Lower leg skin (tissue), 3 donors: ENCODE measurements at regions not wholly inside any gene's neighbourhood (a gene's known extent, or its start where the extent isn't known, plus 50 kb on each side); places are given as distances from the start of the nearest gene placed in this dataset.

Experiments
- POLR2A ChIP-seq, 2 donors: fragments of 450-650 bp; IDR thresholded peaks; one replicate each; pipeline ENCODE4 v1.6.1; 2016 to 2017; ENCODE audit warnings: antibody characterized with exemption in 2 of 2, mild to moderate bottlenecking in 1 of 2, moderate library complexity in 1 of 2
- TF ChIP-seq, protein P1 (sequence below), 3 donors: fragments of 450-650 bp; IDR thresholded peaks; one replicate each; pipeline ENCODE4 v1.5.1; 2016; ENCODE audit warnings: antibody characterized with exemption in 3 of 3, mild to moderate bottlenecking in 3 of 3, moderate library complexity in 2 of 3

- no peak for TF ChIP-seq POLR2A (IDR thresholded peaks at IDR 0.05)
- TF ChIP-seq, protein P1, sequence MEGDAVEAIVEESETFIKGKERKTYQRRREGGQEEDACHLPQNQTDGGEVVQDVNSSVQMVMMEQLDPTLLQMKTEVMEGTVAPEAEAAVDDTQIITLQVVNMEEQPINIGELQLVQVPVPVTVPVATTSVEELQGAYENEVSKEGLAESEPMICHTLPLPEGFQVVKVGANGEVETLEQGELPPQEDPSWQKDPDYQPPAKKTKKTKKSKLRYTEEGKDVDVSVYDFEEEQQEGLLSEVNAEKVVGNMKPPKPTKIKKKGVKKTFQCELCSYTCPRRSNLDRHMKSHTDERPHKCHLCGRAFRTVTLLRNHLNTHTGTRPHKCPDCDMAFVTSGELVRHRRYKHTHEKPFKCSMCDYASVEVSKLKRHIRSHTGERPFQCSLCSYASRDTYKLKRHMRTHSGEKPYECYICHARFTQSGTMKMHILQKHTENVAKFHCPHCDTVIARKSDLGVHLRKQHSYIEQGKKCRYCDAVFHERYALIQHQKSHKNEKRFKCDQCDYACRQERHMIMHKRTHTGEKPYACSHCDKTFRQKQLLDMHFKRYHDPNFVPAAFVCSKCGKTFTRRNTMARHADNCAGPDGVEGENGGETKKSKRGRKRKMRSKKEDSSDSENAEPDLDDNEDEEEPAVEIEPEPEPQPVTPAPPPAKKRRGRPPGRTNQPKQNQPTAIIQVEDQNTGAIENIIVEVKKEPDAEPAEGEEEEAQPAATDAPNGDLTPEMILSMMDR (IDR thresholded peaks at IDR 0.05): no peak
These were observed 236.5 kb downstream of the AKAIN1 start for GRCh38 chr18:4960578-4960977.
